DND-41 (cell line): ENCODE measurements at regions not wholly inside any gene's neighbourhood (a gene's known extent, or its start where the extent isn't known, plus 50 kb on each side); places are given as distances from the start of the nearest gene placed in this dataset.

ENCODE experiments used
- EZH2 ChIP-seq: IDR thresholded peaks from 3 replicates; pipeline ENCODE4 v1.6.1; 2012; ENCODE audit warnings: borderline replicate concordance, low read depth, mild to moderate bottlenecking, moderate library complexity, low read length, inconsistent platforms; ENCODE audit not compliant: severe bottlenecking
- TF ChIP-seq, protein P1 (sequence below): IDR thresholded peaks from 2 replicates; pipeline ENCODE4 v1.5.1; 2012; ENCODE audit warnings: borderline replicate concordance, low read length, moderate library complexity, mild to moderate bottlenecking; ENCODE audit not compliant: poor library complexity, severe bottlenecking; ENCODE audit errors: extremely low read depth

DNA sequence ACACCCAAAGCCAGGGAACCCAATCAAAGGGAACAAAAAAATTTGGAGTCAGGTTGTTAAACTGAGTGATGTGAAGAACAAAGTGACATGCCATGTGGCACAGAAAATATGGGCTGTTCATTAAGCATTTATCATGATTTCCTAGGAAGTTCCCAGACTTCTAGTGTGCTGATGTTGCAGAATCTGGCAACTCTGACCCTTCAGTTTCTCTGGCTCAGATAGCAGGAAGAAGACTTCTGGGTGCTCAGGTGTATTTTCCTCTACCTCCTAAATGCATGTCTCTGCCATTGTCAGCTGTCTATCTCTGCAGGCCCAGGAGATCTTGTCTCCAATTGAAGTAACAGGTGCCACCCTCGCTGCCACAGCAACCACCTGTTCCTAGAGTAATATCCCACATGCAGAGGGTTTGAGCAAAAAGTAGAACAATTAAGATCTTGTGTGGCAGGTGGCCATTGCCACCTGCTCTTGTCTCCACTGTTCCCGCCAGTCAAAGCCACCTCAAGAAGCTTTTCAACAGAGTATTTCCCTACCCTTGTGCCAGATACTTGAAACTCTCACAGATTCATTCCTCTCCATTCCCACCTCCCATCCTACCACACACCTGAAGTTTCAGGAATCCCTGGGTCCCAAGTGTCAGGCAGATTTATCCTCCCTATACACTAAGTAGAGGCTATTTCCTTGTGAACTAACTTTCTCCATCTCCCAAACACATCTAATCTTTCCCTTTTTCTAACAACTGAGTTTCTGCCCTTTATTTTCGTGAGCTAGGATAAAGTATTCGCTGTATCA, 533.7 kb upstream of the CHAC2 start:
- TF ChIP-seq, protein P1, sequence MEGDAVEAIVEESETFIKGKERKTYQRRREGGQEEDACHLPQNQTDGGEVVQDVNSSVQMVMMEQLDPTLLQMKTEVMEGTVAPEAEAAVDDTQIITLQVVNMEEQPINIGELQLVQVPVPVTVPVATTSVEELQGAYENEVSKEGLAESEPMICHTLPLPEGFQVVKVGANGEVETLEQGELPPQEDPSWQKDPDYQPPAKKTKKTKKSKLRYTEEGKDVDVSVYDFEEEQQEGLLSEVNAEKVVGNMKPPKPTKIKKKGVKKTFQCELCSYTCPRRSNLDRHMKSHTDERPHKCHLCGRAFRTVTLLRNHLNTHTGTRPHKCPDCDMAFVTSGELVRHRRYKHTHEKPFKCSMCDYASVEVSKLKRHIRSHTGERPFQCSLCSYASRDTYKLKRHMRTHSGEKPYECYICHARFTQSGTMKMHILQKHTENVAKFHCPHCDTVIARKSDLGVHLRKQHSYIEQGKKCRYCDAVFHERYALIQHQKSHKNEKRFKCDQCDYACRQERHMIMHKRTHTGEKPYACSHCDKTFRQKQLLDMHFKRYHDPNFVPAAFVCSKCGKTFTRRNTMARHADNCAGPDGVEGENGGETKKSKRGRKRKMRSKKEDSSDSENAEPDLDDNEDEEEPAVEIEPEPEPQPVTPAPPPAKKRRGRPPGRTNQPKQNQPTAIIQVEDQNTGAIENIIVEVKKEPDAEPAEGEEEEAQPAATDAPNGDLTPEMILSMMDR: no peak
- TF ChIP-seq EZH2: no peak
